ENCODE measurements at regions not wholly inside any gene's neighbourhood (a gene's known extent, or its start where the extent isn't known, plus 50 kb on each side); places are given as distances from the start of the nearest gene placed in this dataset.

- ChIA-PET CTCF (interaction anchor here (0.6 to 4.3 kb wide), 14 partner anchors 11 to 304 kb away, joined by 3 to 54 read pairs (median 4); no protein-coding TSS in a partner anchor), POLR2A (no interaction called here)
- H3K27me3 Mint-ChIP-seq, result peaks cover 2% of the 10 kb centered on the region
- no peak overlapping the region for H3K4me3 Mint-ChIP-seq
- intact Hi-C loops (cut with DNase I, micrococcal nuclease), result loop anchor here (5.0 to 10.0 kb wide), 2 partner anchors 109 to 1381 kb away; no protein-coding TSS in a partner anchor
- H3K36me3 Mint-ChIP-seq (ENCODE audit: low read depth), result no peaks in the 10 kb centered on the region
- peaks cover 17% of the 10 kb centered on the region for H3K4me1 Mint-ChIP-seq
- H3K27ac Mint-ChIP-seq, result no peak overlapping the region
- no peaks in the 10 kb centered on the region for H3K9me3 Mint-ChIP-seq (ENCODE audit: low read depth)
- no peak for ATAC-seq
- DNase-seq, result no peak
Measured at GRCh38 chr14:61893371-61893940, 131.2 kb downstream of the SNAPC1 start.

GRCh38 chr14:61894452-61895077 is 132.3 kb downstream of the SNAPC1 start:
- H3K4me1 Mint-ChIP-seq, result peaks cover 14% of the 10 kb centered on the region
- intact Hi-C loops (cut with DNase I, micrococcal nuclease), result loop anchor here (1.0 to 10.0 kb wide), 3 partner anchors 108 to 1380 kb away; no protein-coding TSS in a partner anchor
- ChIA-PET CTCF (interaction anchor here (0.7 to 4.3 kb wide), 13 partner anchors 10 to 237 kb away, joined by 3 to 54 read pairs (median 3); no protein-coding TSS in a partner anchor), POLR2A (no interaction called here)
- no peak overlapping the region for H3K27ac Mint-ChIP-seq
- H3K27me3 Mint-ChIP-seq, result peaks cover 2% of the 10 kb centered on the region
- no peak for ATAC-seq
- H3K4me3 Mint-ChIP-seq, result no peak overlapping the region
- no peaks in the 10 kb centered on the region for H3K36me3 Mint-ChIP-seq (ENCODE audit: low read depth)
- peak; percentile 83 for DNase-seq
- no peaks in the 10 kb centered on the region for H3K9me3 Mint-ChIP-seq (ENCODE audit: low read depth)

GRCh38 chr14:61897300-61897699 is 135.1 kb downstream of the SNAPC1 start:
- intact Hi-C loops (cut with DNase I, micrococcal nuclease), result loop anchor here in 1 of 2 experiments (10.0 kb wide), 1 partner anchor 1378 kb away; no protein-coding TSS in a partner anchor
- H3K9me3 Mint-ChIP-seq (ENCODE audit: low read depth), result no peaks in the 10 kb centered on the region
- no peak overlapping the region for H3K4me3 Mint-ChIP-seq
- no peak for DNase-seq
- no peaks in the 10 kb centered on the region for H3K36me3 Mint-ChIP-seq (ENCODE audit: low read depth)
- H3K27ac Mint-ChIP-seq, result no peak overlapping the region
- no peak for ATAC-seq
- CTCF ChIA-PET, result interaction anchor here (0.9 to 1.0 kb wide), 2 partner anchors 9 to 230 kb away, joined by 3 to 4 read pairs; no protein-coding TSS in a partner anchor
- peaks cover 2% of the 10 kb centered on the region for H3K27me3 Mint-ChIP-seq
- no peaks in the 10 kb centered on the region for H3K4me1 Mint-ChIP-seq
- POLR2A ChIA-PET, result no interaction called here

GRCh38 chr14:61898568-61898967 is 136.3 kb downstream of the SNAPC1 start:
- Mint-ChIP-seq H3K9me3 (ENCODE audit: low read depth) (no peaks in the 10 kb centered on the region), H3K27ac (no peak overlapping the region), H3K36me3 (ENCODE audit: low read depth) (no peaks in the 10 kb centered on the region), H3K4me3 (no peak overlapping the region), H3K4me1 (no peaks in the 10 kb centered on the region), H3K27me3 (peaks cover 2% of the 10 kb centered on the region)
- DNase-seq (no peak), ATAC-seq (no peak)
- intact Hi-C loops (cut with DNase I, micrococcal nuclease), result loop anchor here in 1 of 2 experiments (10.0 kb wide), 1 partner anchor 1376 kb away; no protein-coding TSS in a partner anchor
- POLR2A ChIA-PET, result no interaction called here
- CTCF ChIA-PET, result interaction anchor here (0.8 to 1.6 kb wide), 2 partner anchors 26 to 336 kb away, joined by 4 to 5 read pairs; no protein-coding TSS in a partner anchor

- H3K9me3 Mint-ChIP-seq (ENCODE audit: low read depth), result no peaks in the 10 kb centered on the region
- H3K27me3 Mint-ChIP-seq, result no peaks in the 10 kb centered on the region
- ChIA-PET CTCF (interaction anchor here (0.7 to 1.6 kb wide), 4 partner anchors 26 to 227 kb away, joined by 3 to 5 read pairs (median 4); no protein-coding TSS in a partner anchor), POLR2A (no interaction called here)
- intact Hi-C loops (cut with DNase I, micrococcal nuclease), result loop anchor here in 1 of 2 experiments (10.0 kb wide), 1 partner anchor 1375 kb away; no protein-coding TSS in a partner anchor
- H3K36me3 Mint-ChIP-seq (ENCODE audit: low read depth), result no peaks in the 10 kb centered on the region
- H3K27ac Mint-ChIP-seq, result no peak overlapping the region
- no peak overlapping the region for H3K4me3 Mint-ChIP-seq
- DNase-seq, result no peak
- no peak for ATAC-seq
- no peaks in the 10 kb centered on the region for H3K4me1 Mint-ChIP-seq
Measured at GRCh38 chr14:61899497-61899896, 137.3 kb downstream of the SNAPC1 start.

GRCh38 chr14:61904946-61905345 is 142.7 kb downstream of the SNAPC1 start:
- H3K4me1 Mint-ChIP-seq, result no peaks in the 10 kb centered on the region
- ATAC-seq (no peak), DNase-seq (no peak)
- POLR2A ChIA-PET, result no interaction called here
- CTCF ChIA-PET, result interaction anchor here (1.2 to 2.4 kb wide), 3 partner anchors 10 to 222 kb away, joined by 3 to 17 read pairs (median 10); no protein-coding TSS in a partner anchor
- H3K27ac Mint-ChIP-seq, result no peak overlapping the region
- no peak overlapping the region for H3K4me3 Mint-ChIP-seq
- H3K36me3 Mint-ChIP-seq (ENCODE audit: low read depth), result no peaks in the 10 kb centered on the region
- intact Hi-C loops (cut with DNase I, micrococcal nuclease), result no loop called here
- H3K27me3 Mint-ChIP-seq, result peaks cover 4% of the 10 kb centered on the region
- no peaks in the 10 kb centered on the region for H3K9me3 Mint-ChIP-seq (ENCODE audit: low read depth)

GRCh38 chr14:61911574-61911973 is 149.4 kb downstream of the SNAPC1 start:
- intact Hi-C loops (cut with DNase I, micrococcal nuclease), result no loop called here
- ATAC-seq (no peak), DNase-seq (no peak)
- CTCF ChIA-PET, result interaction anchor here (0.7 to 1.9 kb wide), 3 partner anchors 10 to 215 kb away, joined by 3 to 7 read pairs (median 3); no protein-coding TSS in a partner anchor
- Mint-ChIP-seq H3K36me3 (ENCODE audit: low read depth) (no peaks in the 10 kb centered on the region), H3K9me3 (ENCODE audit: low read depth) (no peaks in the 10 kb centered on the region), H3K27me3 (peaks cover 7% of the 10 kb centered on the region), H3K4me3 (no peak overlapping the region), H3K4me1 (peaks cover 11% of the 10 kb centered on the region), H3K27ac (no peak overlapping the region)
- POLR2A ChIA-PET, result no interaction called here

GRCh38 chr14:61918998-61919397 is 156.8 kb downstream of the SNAPC1 start:
- no peak for DNase-seq
- no peak for ATAC-seq
- no peaks in the 10 kb centered on the region for H3K4me1 Mint-ChIP-seq
- H3K36me3 Mint-ChIP-seq (ENCODE audit: low read depth), result no peaks in the 10 kb centered on the region
- ChIA-PET CTCF (interaction anchor here (1.0 kb wide), 1 partner anchor 24 kb away, joined by 3 read pairs; no protein-coding TSS in a partner anchor), POLR2A (no interaction called here)
- no peak overlapping the region for H3K27ac Mint-ChIP-seq
- no peaks in the 10 kb centered on the region for H3K9me3 Mint-ChIP-seq (ENCODE audit: low read depth)
- peaks cover 27% of the 10 kb centered on the region for H3K27me3 Mint-ChIP-seq
- H3K4me3 Mint-ChIP-seq, result no peak overlapping the region
- intact Hi-C loops (cut with DNase I, micrococcal nuclease), result no loop called here

GRCh38 chr14:61923348-61923747 is 161.1 kb downstream of the SNAPC1 start:
- H3K9me3 Mint-ChIP-seq (ENCODE audit: low read depth), result no peaks in the 10 kb centered on the region
- no peak for ATAC-seq
- intact Hi-C loops (cut with DNase I, micrococcal nuclease), result no loop called here
- no peak overlapping the region for H3K27ac Mint-ChIP-seq
- no peaks in the 10 kb centered on the region for H3K36me3 Mint-ChIP-seq (ENCODE audit: low read depth)
- peaks cover 29% of the 10 kb centered on the region for H3K27me3 Mint-ChIP-seq
- POLR2A ChIA-PET, result no interaction called here
- DNase-seq, result no peak
- CTCF ChIA-PET, result interaction anchor here (0.8 to 1.0 kb wide), 2 partner anchors 202 to 203 kb away, joined by 3 to 4 read pairs; no protein-coding TSS in a partner anchor
- H3K4me3 Mint-ChIP-seq, result no peak overlapping the region
- H3K4me1 Mint-ChIP-seq, result no peaks in the 10 kb centered on the region

- intact Hi-C loops (cut with DNase I, micrococcal nuclease), result loop anchor here (1.0 kb wide), 1 partner anchor 202 kb away; no protein-coding TSS in a partner anchor
- Mint-ChIP-seq H3K36me3 (ENCODE audit: low read depth) (no peaks in the 10 kb centered on the region), H3K9me3 (ENCODE audit: low read depth) (no peaks in the 10 kb centered on the region), H3K4me3 (no peak overlapping the region), H3K4me1 (no peaks in the 10 kb centered on the region), H3K27me3 (peaks cover 27% of the 10 kb centered on the region), H3K27ac (no peak overlapping the region)
- ChIA-PET CTCF (interaction anchor here (0.6 to 1.9 kb wide), 14 partner anchors 9 to 899 kb away, joined by 3 to 19 read pairs (median 4); no protein-coding TSS in a partner anchor), POLR2A (no interaction called here)
- DNase-seq (peak; percentile 24), ATAC-seq (no peak)
Measured at GRCh38 chr14:61925043-61925442, 162.8 kb downstream of the SNAPC1 start.

GRCh38 chr14:61925732-61926435 is 163.7 kb downstream of the SNAPC1 start:
- intact Hi-C loops (cut with DNase I, micrococcal nuclease), result loop anchor here (1.0 kb wide), 1 partner anchor 201 kb away; no protein-coding TSS in a partner anchor

More at GRCh38 chr14:61925732-61926435, 163.7 kb downstream of the SNAPC1 start:
- ChIA-PET CTCF (interaction anchor here (0.9 to 2.6 kb wide), 13 partner anchors 8 to 206 kb away, joined by 3 to 22 read pairs (median 4); no protein-coding TSS in a partner anchor), POLR2A (no interaction called here)
- no peak overlapping the region for H3K27ac Mint-ChIP-seq
- H3K36me3 Mint-ChIP-seq (ENCODE audit: low read depth), result no peaks in the 10 kb centered on the region
- no peak for DNase-seq
- H3K27me3 Mint-ChIP-seq, result peaks cover 33% of the 10 kb centered on the region
- H3K9me3 Mint-ChIP-seq (ENCODE audit: low read depth), result no peaks in the 10 kb centered on the region
- ATAC-seq, result no peak
- no peaks in the 10 kb centered on the region for H3K4me1 Mint-ChIP-seq
- no peak overlapping the region for H3K4me3 Mint-ChIP-seq
